ENCODE measurements at regions not wholly inside any gene's neighbourhood (a gene's known extent, or its start where the extent isn't known, plus 50 kb on each side); places are given as distances from the start of the nearest gene placed in this dataset.

- ChIA-PET POLR2A (ENCODE audit: partially characterized antibody) (no interaction called here), CTCF (ENCODE audit: partially characterized antibody) (interaction anchor here (1.0 to 2.6 kb wide), 4 partner anchors 9 to 38 kb away, joined by 3 to 11 read pairs (median 4); no protein-coding TSS in a partner anchor)
- H3K27me3 ChIP-seq (replicated peaks in 1 of 4; ENCODE audit: control insufficient read depth in 3 of 4, extremely low read depth in 1 of 4, insufficient read depth in 3 of 4, low read length in 3 of 4), result no peaks in the 10 kb centered on the region
- no peaks in the 10 kb centered on the region for H3K79me1 ChIP-seq (ENCODE audit: low read depth, low read length)
- H3K56ac ChIP-seq (replicated peaks; ENCODE audit: insufficient read length, low read depth, low read length), result no peak overlapping the region
- H3K23me2 ChIP-seq (ENCODE audit: low read depth, low read length), result no peaks in the 10 kb centered on the region
- H3K9me3 ChIP-seq (ENCODE audit: insufficient read depth in 2 of 2, low read depth in 1 of 2, low read length in 1 of 2), result peaks cover 6 to 23% of the 10 kb centered on the region in 2 experiments; a peak in 3 of 4 replicates
- no peak overlapping the region for H2BK120ac ChIP-seq (replicated peaks; ENCODE audit: low read depth, low read length)
- no peak overlapping the region for H3K4me3 ChIP-seq (ENCODE audit: extremely low read depth in 1 of 4, insufficient read depth in 2 of 4, low read depth in 3 of 4, low read length in 4 of 4)
- H3K4me2 ChIP-seq (ENCODE audit: insufficient read depth in 1 of 2, low read depth in 2 of 2, low read length in 2 of 2), result no peak overlapping the region
- no peak overlapping the region for H2AK5ac ChIP-seq (ENCODE audit: low read depth, low read length)
- H4K20me1 ChIP-seq (replicated peaks in 1 of 2; ENCODE audit: control insufficient read depth in 1 of 2, insufficient read depth in 2 of 2, low read length in 2 of 2), result no peaks in the 10 kb centered on the region
- H3K4ac ChIP-seq (replicated peaks; ENCODE audit: insufficient read length, low read depth, low read length), result no peak overlapping the region
- H3K36me3 ChIP-seq (ENCODE audit: control insufficient read depth in 2 of 4, insufficient read depth in 4 of 4, low read length in 3 of 4), result no peaks in the 10 kb centered on the region
- no peak overlapping the region for H3K14ac ChIP-seq (ENCODE audit: insufficient read length)
- no peak overlapping the region for H2BK5ac ChIP-seq (ENCODE audit: low read depth, low read length)
- no peak overlapping the region for H4K91ac ChIP-seq (replicated peaks; ENCODE audit: insufficient read length, low read length)
- WGBS, 2 experiments (ENCODE audit: extremely low coverage in 1 of 2, insufficient coverage in 1 of 2, insufficient read length in 1 of 2, insufficient replicate concordance in 2 of 2, low coverage in 1 of 2, low lambda C conversion rate in 2 of 2, missing lambda C conversion rate in 1 of 2), result 76% methylated on average over 3 of the region's 3 CpGs; no CpG with 5 or more reads in 1 of the 2 experiments
- H2BK20ac ChIP-seq (ENCODE audit: low read length), result no peak overlapping the region
- H3K79me2 ChIP-seq (ENCODE audit: control insufficient read depth in 1 of 2, insufficient read depth in 2 of 2, low read length in 2 of 2), result no peaks in the 10 kb centered on the region
- H2AFZ ChIP-seq (ENCODE audit: low read length), result no peak overlapping the region
- no peak for TF ChIP-seq POLR2AphosphoS5 (IDR thresholded peaks at IDR 0.05; ENCODE audit: low read depth, low read length)
- no peak for TF ChIP-seq KDM5A (IDR thresholded peaks at IDR 0.05; ENCODE audit: low read length)
- no peak for TF ChIP-seq SIN3A (conservative IDR thresholded peaks at IDR 0.05 in 1 of 2, IDR thresholded peaks at IDR 0.05 in 1 of 2; ENCODE audit: low read depth in 1 of 2, low read length in 2 of 2)
- TF ChIP-seq TEAD4 (IDR thresholded peaks at IDR 0.05; ENCODE audit: low read depth, low read length), result no peak
- H2BK12ac ChIP-seq (ENCODE audit: low read depth, low read length), result no peak overlapping the region
- no peak overlapping the region for H4K8ac ChIP-seq (ENCODE audit: extremely low read depth, insufficient read depth, low read length)
- H3K9ac ChIP-seq (replicated peaks in 1 of 4; ENCODE audit: extremely low read depth in 1 of 4, low read depth in 3 of 4, low read length in 3 of 4), result no peak overlapping the region
- H3K18ac ChIP-seq (ENCODE audit: extremely low read depth, low read length), result no peak overlapping the region
- no peak overlapping the region for H3K23ac ChIP-seq (ENCODE audit: insufficient read length)
- no peak for DNase-seq (ENCODE audit: low read depth in 1 of 2, low spot score in 2 of 2)
- no peaks in the 10 kb centered on the region for H3K4me1 ChIP-seq (replicated peaks in 1 of 4; ENCODE audit: control insufficient read depth in 3 of 4, insufficient read depth in 4 of 4, low read length in 3 of 4)
- H4K5ac ChIP-seq (ENCODE audit: insufficient read length, low read depth, low read length), result no peak overlapping the region
- FAIRE-seq, result no peak
- no peak overlapping the region for H2BK15ac ChIP-seq (ENCODE audit: low read length)
- no peak overlapping the region for H3K27ac ChIP-seq (ENCODE audit: low read depth, low read length)
These were observed 61.1 kb upstream of the ACYP2 start for GRCh38 chr2:54054271-54054670.

All from H1 (cell line).